Heart left ventricle (tissue), 13 donors: ENCODE measurements at regions not wholly inside any gene's neighbourhood (a gene's known extent, or its start where the extent isn't known, plus 50 kb on each side); places are given as distances from the start of the nearest gene placed in this dataset.

Source experiments
- POLR2A ChIP-seq, 2 donors: fragments of 450-650 bp; IDR thresholded peaks; one replicate each; pipeline ENCODE4 v1.6.1; 2017; ENCODE audit warnings: antibody characterized with exemption in 2 of 2, mild to moderate bottlenecking in 2 of 2, moderate library complexity in 2 of 2
- TF ChIP-seq, protein P1 (sequence below), 12 donors: fragments of 200-600 bp; sonication (generic) in 4 of 12; IDR thresholded peaks; one replicate each; pipeline versions ENCODE4 v1.5.0 to v1.8.0; 2018 to 2022; ENCODE audit warnings: antibody characterized with exemption in 12 of 12, mild to moderate bottlenecking in 5 of 12
- donor health status: ischemic (EF 13 %, LVEDD 7.1; RV severe dilation, severe dysfunction).
- donor health status: DM: no; HTN: yes; CAD: no.
- donor health status: DM: no; HTN: no; CAD: no.
- donor health status: ischemic (EF 25% LVEDD 6.9; RV normal size, moderate dysfunction).
- donor health status: ischemic (EF 25% LVEDD 5.7; RV mildly dilated, moderate dysfunction).
- donor health status: ischemic (EF 35%, LVEDD 5.7; RV mildly dilated, moderate dysfunction).
- donor health status: nonischemic (EF 11% LVEDD 7.7; RV severe dilation, severe dysfunction).
- donor health status: DM: yes; HTN: yes; CAD: no.
- donor health status: PGD.
- donor health status: ischemic (EF 29% LVEDD 5.4; RV normal size, mild dysfunction).
- donor health status: nonischemic (EF 23%, LVEDD 6.1; RV moderate dilation, normal function).

DNA sequence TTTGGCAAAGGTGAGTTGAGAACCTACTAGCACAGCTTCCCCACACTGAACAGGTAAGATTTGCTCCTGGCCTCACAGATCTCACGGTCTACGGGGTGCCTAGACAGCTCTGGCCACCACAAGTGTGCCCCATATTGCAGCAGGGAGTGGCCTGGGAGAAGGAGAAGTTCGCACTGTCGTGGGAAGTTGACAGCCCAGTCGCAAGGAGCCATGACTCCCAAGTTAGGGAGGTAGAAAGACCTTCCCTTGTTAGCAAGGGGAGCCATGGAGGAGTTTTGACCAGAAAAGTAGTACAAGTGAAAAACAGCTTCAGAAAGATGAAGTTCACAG lies 316.3 kb downstream of the BCL11B start:
- TF ChIP-seq, protein P1, sequence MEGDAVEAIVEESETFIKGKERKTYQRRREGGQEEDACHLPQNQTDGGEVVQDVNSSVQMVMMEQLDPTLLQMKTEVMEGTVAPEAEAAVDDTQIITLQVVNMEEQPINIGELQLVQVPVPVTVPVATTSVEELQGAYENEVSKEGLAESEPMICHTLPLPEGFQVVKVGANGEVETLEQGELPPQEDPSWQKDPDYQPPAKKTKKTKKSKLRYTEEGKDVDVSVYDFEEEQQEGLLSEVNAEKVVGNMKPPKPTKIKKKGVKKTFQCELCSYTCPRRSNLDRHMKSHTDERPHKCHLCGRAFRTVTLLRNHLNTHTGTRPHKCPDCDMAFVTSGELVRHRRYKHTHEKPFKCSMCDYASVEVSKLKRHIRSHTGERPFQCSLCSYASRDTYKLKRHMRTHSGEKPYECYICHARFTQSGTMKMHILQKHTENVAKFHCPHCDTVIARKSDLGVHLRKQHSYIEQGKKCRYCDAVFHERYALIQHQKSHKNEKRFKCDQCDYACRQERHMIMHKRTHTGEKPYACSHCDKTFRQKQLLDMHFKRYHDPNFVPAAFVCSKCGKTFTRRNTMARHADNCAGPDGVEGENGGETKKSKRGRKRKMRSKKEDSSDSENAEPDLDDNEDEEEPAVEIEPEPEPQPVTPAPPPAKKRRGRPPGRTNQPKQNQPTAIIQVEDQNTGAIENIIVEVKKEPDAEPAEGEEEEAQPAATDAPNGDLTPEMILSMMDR (IDR thresholded peaks at IDR 0.05): no peak
- no peak for TF ChIP-seq POLR2A (IDR thresholded peaks at IDR 0.05)
